Glutamatergic neuron (in vitro differentiated cells): ENCODE measurements at regions not wholly inside any gene's neighbourhood (a gene's known extent, or its start where the extent isn't known, plus 50 kb on each side); places are given as distances from the start of the nearest gene placed in this dataset.

Experiments
- DNase-seq: peaks from one replicate; pipeline ENCODE4 v3.0.0; 2022
- H3K27ac Mint-ChIP-seq: one replicate; pipeline ENCODE4 v1.8.0; 2020; ENCODE audit warnings: mild to moderate bottlenecking, mixed read lengths, inconsistent platforms; ENCODE audit not compliant: unreplicated experiment
- H3K27me3 Mint-ChIP-seq: one replicate; pipeline ENCODE4 v1.8.0; 2020; ENCODE audit warnings: mild to moderate bottlenecking, moderate library complexity, mixed read lengths, inconsistent platforms; ENCODE audit not compliant: unreplicated experiment
- H3K36me3 Mint-ChIP-seq: one replicate; pipeline ENCODE4 v1.8.0; 2020; ENCODE audit warnings: mild to moderate bottlenecking, mixed read lengths, inconsistent platforms; ENCODE audit not compliant: unreplicated experiment
- H3K4me1 Mint-ChIP-seq: one replicate; pipeline ENCODE4 v1.8.0; 2020; ENCODE audit warnings: mild to moderate bottlenecking, low read depth, mixed read lengths, inconsistent platforms; ENCODE audit not compliant: unreplicated experiment
- H3K4me3 Mint-ChIP-seq: one replicate; pipeline ENCODE4 v1.8.0; 2020; ENCODE audit warnings: mild to moderate bottlenecking, mixed read lengths, inconsistent platforms; ENCODE audit not compliant: unreplicated experiment
- H3K9me3 Mint-ChIP-seq: one replicate; pipeline ENCODE4 v1.8.0; 2020; ENCODE audit warnings: mild to moderate bottlenecking, moderate library complexity, mixed read lengths, inconsistent platforms; ENCODE audit not compliant: unreplicated experiment
- CTCF ChIP-seq: fragments of 200-600 bp; sonication (generic); IDR thresholded peaks from one replicate; pipeline ENCODE4 v1.5.0; 2021; ENCODE audit not compliant: partially characterized antibody, unreplicated experiment

GRCh38 chr2:238515377-238515776, 88.7 kb downstream of the ASB1 start:
- no peak for DNase-seq
- Mint-ChIP-seq H3K27me3 (peaks cover 2% of the 10 kb centered on the region), H3K27ac (no peak overlapping the region), H3K36me3 (peaks cover 7% of the 10 kb centered on the region), H3K9me3 (peaks cover 5% of the 10 kb centered on the region), H3K4me3 (no peak overlapping the region), H3K4me1 (peaks cover 3% of the 10 kb centered on the region)
- no peak for TF ChIP-seq CTCF

GRCh38 chr2:238517209-238517608, 90.5 kb downstream of the ASB1 start:
- H3K36me3 Mint-ChIP-seq, result peaks cover 7% of the 10 kb centered on the region
- peaks cover 2% of the 10 kb centered on the region for H3K27me3 Mint-ChIP-seq
- H3K27ac Mint-ChIP-seq, result no peak overlapping the region
- no peaks in the 10 kb centered on the region for H3K4me1 Mint-ChIP-seq
- H3K9me3 Mint-ChIP-seq, result peaks cover 5% of the 10 kb centered on the region
- no peak for DNase-seq
- no peak for TF ChIP-seq CTCF
- no peak overlapping the region for H3K4me3 Mint-ChIP-seq

GRCh38 chr2:238518172-238518820, 91.6 kb downstream of the ASB1 start:
- Mint-ChIP-seq H3K4me3 (no peak overlapping the region), H3K4me1 (peaks cover 3% of the 10 kb centered on the region), H3K27me3 (peaks cover 5% of the 10 kb centered on the region), H3K9me3 (peaks cover 5% of the 10 kb centered on the region), H3K36me3 (peaks cover 7% of the 10 kb centered on the region), H3K27ac (no peak overlapping the region)
- no peak for TF ChIP-seq CTCF
- DNase-seq, result no peak

GRCh38 chr2:238518821-238519186, 92.1 kb downstream of the ASB1 start:
- H3K4me3 Mint-ChIP-seq, result no peak overlapping the region
- peaks cover 3% of the 10 kb centered on the region for H3K4me1 Mint-ChIP-seq
- TF ChIP-seq CTCF, result no peak
- no peak overlapping the region for H3K27ac Mint-ChIP-seq
- DNase-seq, result no peak
- H3K27me3 Mint-ChIP-seq, result peaks cover 5% of the 10 kb centered on the region
- peaks cover 7% of the 10 kb centered on the region for H3K36me3 Mint-ChIP-seq
- H3K9me3 Mint-ChIP-seq, result peaks cover 5% of the 10 kb centered on the region

- Mint-ChIP-seq H3K36me3 (peaks cover 7% of the 10 kb centered on the region), H3K4me1 (peaks cover 3% of the 10 kb centered on the region), H3K4me3 (no peak overlapping the region), H3K9me3 (peaks cover 5% of the 10 kb centered on the region), H3K27ac (no peak overlapping the region), H3K27me3 (peaks cover 3% of the 10 kb centered on the region)
- no peak for TF ChIP-seq CTCF
- DNase-seq, result no peak
These were observed 93.7 kb downstream of the ASB1 start for GRCh38 chr2:238520359-238520886.
